Gastrocnemius medialis (tissue), 4 donors: ENCODE measurements at regions not wholly inside any gene's neighbourhood (a gene's known extent, or its start where the extent isn't known, plus 50 kb on each side); places are given as distances from the start of the nearest gene placed in this dataset.

Experiments
- POLR2A ChIP-seq, 2 donors: fragments of 450-650 bp; IDR thresholded peaks; one replicate each; pipeline ENCODE4 v1.6.1; 2017; ENCODE audit warnings: antibody characterized with exemption in 2 of 2, mild to moderate bottlenecking in 2 of 2, moderate library complexity in 2 of 2
- TF ChIP-seq, protein P1 (sequence below), 5 experiments: fragments of 450-650 bp in 3 of 5; fragments of 200-600 bp in 2 of 5; sonication (generic) in 2 of 5; IDR thresholded peaks in 4 of 5; conservative IDR thresholded peaks in 1 of 5; 1 replicate in 4 of 5; 2 replicates in 1 of 5; pipeline ENCODE4 v1.5.1; 2016 to 2019; ENCODE audit warnings: antibody characterized with exemption in 5 of 5, mild to moderate bottlenecking in 3 of 5, moderate library complexity in 3 of 5

DNA sequence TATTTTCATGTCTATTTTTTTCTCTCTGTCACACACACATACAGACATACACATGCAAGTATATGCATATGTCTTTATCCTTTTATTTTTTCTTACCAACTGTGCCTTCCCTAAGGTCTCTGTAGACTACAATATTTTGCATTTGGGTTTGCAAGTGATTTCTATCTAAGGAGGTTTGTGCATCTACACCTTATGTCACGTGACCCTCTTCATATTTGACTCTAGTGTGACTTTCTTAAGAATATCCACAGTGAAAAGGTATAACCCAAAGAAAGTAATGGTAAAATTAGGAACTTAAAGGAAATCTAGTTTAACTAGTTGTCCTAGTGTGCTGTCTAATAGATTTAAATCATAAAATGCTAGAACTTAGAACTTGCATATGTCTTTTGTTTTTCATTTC, 298.8 kb upstream of the LRIG3 start:
- TF ChIP-seq POLR2A (IDR thresholded peaks at IDR 0.05), result no peak
- TF ChIP-seq, protein P1, sequence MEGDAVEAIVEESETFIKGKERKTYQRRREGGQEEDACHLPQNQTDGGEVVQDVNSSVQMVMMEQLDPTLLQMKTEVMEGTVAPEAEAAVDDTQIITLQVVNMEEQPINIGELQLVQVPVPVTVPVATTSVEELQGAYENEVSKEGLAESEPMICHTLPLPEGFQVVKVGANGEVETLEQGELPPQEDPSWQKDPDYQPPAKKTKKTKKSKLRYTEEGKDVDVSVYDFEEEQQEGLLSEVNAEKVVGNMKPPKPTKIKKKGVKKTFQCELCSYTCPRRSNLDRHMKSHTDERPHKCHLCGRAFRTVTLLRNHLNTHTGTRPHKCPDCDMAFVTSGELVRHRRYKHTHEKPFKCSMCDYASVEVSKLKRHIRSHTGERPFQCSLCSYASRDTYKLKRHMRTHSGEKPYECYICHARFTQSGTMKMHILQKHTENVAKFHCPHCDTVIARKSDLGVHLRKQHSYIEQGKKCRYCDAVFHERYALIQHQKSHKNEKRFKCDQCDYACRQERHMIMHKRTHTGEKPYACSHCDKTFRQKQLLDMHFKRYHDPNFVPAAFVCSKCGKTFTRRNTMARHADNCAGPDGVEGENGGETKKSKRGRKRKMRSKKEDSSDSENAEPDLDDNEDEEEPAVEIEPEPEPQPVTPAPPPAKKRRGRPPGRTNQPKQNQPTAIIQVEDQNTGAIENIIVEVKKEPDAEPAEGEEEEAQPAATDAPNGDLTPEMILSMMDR (IDR thresholded peaks at IDR 0.05 in 4 of 5, conservative IDR thresholded peaks at IDR 0.05 in 1 of 5), result no peak
